ENCODE measurements at regions not wholly inside any gene's neighbourhood (a gene's known extent, or its start where the extent isn't known, plus 50 kb on each side); places are given as distances from the start of the nearest gene placed in this dataset.
"Not testable (repeated sequence)": the region's sequence is repeated elsewhere in the genome, so short reads cannot be mapped to it uniquely, and the experiment has no call there.

- H2AK5ac ChIP-seq (ENCODE audit: low read depth, low read length); H3K4me3 ChIP-seq (ENCODE audit: low read length in 2 of 2); H2AFZ ChIP-seq (ENCODE audit: low read length); DNase-seq (ENCODE audit: low spot score); H3K36me3 ChIP-seq (replicated peaks in 1 of 2; ENCODE audit: control insufficient read depth in 2 of 2, insufficient read depth in 2 of 2, low read length in 2 of 2); H3K9me3 ChIP-seq (replicated peaks in 1 of 2; ENCODE audit: control insufficient read depth in 2 of 2, insufficient read depth in 1 of 2, low read depth in 1 of 2, low read length in 2 of 2); H3K14ac ChIP-seq (ENCODE audit: low read length); H2BK12ac ChIP-seq (ENCODE audit: low read length); H3K4me2 ChIP-seq (ENCODE audit: insufficient read depth, low read length, poor library complexity, severe bottlenecking); H3K9ac ChIP-seq (ENCODE audit: low read depth, low read length, poor library complexity); H2BK5ac ChIP-seq (ENCODE audit: low read length); H4K8ac ChIP-seq (ENCODE audit: low read depth, low read length); H2BK15ac ChIP-seq (ENCODE audit: low read length); H3K23ac ChIP-seq (ENCODE audit: low read depth, low read length, poor library complexity); H3K4ac ChIP-seq (ENCODE audit: low read length); H3K4me1 ChIP-seq (ENCODE audit: control insufficient read depth in 2 of 2, insufficient read depth in 1 of 2, low read depth in 1 of 2, low read length in 2 of 2); H3K27ac ChIP-seq (replicated peaks; ENCODE audit: low read length); H3K79me1 ChIP-seq (ENCODE audit: low read depth, low read length); H4K91ac ChIP-seq (ENCODE audit: low read depth, low read length, poor library complexity); H2BK120ac ChIP-seq (ENCODE audit: low read depth, low read length); H3K27me3 ChIP-seq (ENCODE audit: control insufficient read depth in 3 of 3, insufficient read depth in 3 of 3, low read depth in 1 of 3, low read length in 3 of 3): not testable (repeated sequence)
- peak overlapping the region; percentile 76 for H3K18ac ChIP-seq (ENCODE audit: low read length)
- whole genome bisulfite sequencing, 2 donors (ENCODE audit: extremely low coverage in 2 of 2, insufficient read length in 2 of 2, insufficient replicate concordance in 1 of 2), result no CpG with 5 or more reads among the region's 46 CpGs
Observed at GRCh38 chr16:88234421-88235271, 148.1 kb upstream of the ZNF469 start.

GRCh38 chr16:88235691-88236090 lies 147.1 kb upstream of the ZNF469 start:
- H3K18ac ChIP-seq (ENCODE audit: low read length); H3K27me3 ChIP-seq (ENCODE audit: control insufficient read depth in 3 of 3, insufficient read depth in 3 of 3, low read depth in 1 of 3, low read length in 3 of 3); H4K8ac ChIP-seq (ENCODE audit: low read depth, low read length); H2BK5ac ChIP-seq (ENCODE audit: low read length); H3K14ac ChIP-seq (ENCODE audit: low read length); H3K9me3 ChIP-seq (replicated peaks in 1 of 2; ENCODE audit: control insufficient read depth in 2 of 2, insufficient read depth in 1 of 2, low read depth in 1 of 2, low read length in 2 of 2); H3K36me3 ChIP-seq (replicated peaks in 1 of 2; ENCODE audit: control insufficient read depth in 2 of 2, insufficient read depth in 2 of 2, low read length in 2 of 2); H3K27ac ChIP-seq (replicated peaks; ENCODE audit: low read length); H3K79me1 ChIP-seq (ENCODE audit: low read depth, low read length); H3K4me3 ChIP-seq (ENCODE audit: low read length in 2 of 2); H3K4me2 ChIP-seq (ENCODE audit: insufficient read depth, low read length, poor library complexity, severe bottlenecking); H3K4me1 ChIP-seq (ENCODE audit: control insufficient read depth in 2 of 2, insufficient read depth in 1 of 2, low read depth in 1 of 2, low read length in 2 of 2); H3K23ac ChIP-seq (ENCODE audit: low read depth, low read length, poor library complexity); H2AFZ ChIP-seq (ENCODE audit: low read length); H4K91ac ChIP-seq (ENCODE audit: low read depth, low read length, poor library complexity); H3K4ac ChIP-seq (ENCODE audit: low read length); H2BK12ac ChIP-seq (ENCODE audit: low read length); H2BK120ac ChIP-seq (ENCODE audit: low read depth, low read length); H2BK15ac ChIP-seq (ENCODE audit: low read length); H2AK5ac ChIP-seq (ENCODE audit: low read depth, low read length); H3K9ac ChIP-seq (ENCODE audit: low read depth, low read length, poor library complexity); DNase-seq (ENCODE audit: low spot score): not testable (repeated sequence)
- no CpG with 5 or more reads among the region's 6 CpGs for WGBS, 2 donors (ENCODE audit: extremely low coverage in 2 of 2, insufficient read length in 2 of 2, insufficient replicate concordance in 1 of 2)

GRCh38 chr16:88236229-88236628 lies 146.5 kb upstream of the ZNF469 start:
- H4K8ac ChIP-seq (ENCODE audit: low read depth, low read length); H3K79me1 ChIP-seq (ENCODE audit: low read depth, low read length); H3K36me3 ChIP-seq (replicated peaks in 1 of 2; ENCODE audit: control insufficient read depth in 2 of 2, insufficient read depth in 2 of 2, low read length in 2 of 2); H2AFZ ChIP-seq (ENCODE audit: low read length); DNase-seq (ENCODE audit: low spot score); H3K4me3 ChIP-seq (ENCODE audit: low read length in 2 of 2); H3K14ac ChIP-seq (ENCODE audit: low read length); H3K4me1 ChIP-seq (ENCODE audit: control insufficient read depth in 2 of 2, insufficient read depth in 1 of 2, low read depth in 1 of 2, low read length in 2 of 2); H3K27ac ChIP-seq (replicated peaks; ENCODE audit: low read length); H2BK5ac ChIP-seq (ENCODE audit: low read length); H3K18ac ChIP-seq (ENCODE audit: low read length); H3K9me3 ChIP-seq (replicated peaks in 1 of 2; ENCODE audit: control insufficient read depth in 2 of 2, insufficient read depth in 1 of 2, low read depth in 1 of 2, low read length in 2 of 2); H2BK120ac ChIP-seq (ENCODE audit: low read depth, low read length); H3K23ac ChIP-seq (ENCODE audit: low read depth, low read length, poor library complexity); H3K4me2 ChIP-seq (ENCODE audit: insufficient read depth, low read length, poor library complexity, severe bottlenecking); H2BK12ac ChIP-seq (ENCODE audit: low read length); H3K4ac ChIP-seq (ENCODE audit: low read length); H2AK5ac ChIP-seq (ENCODE audit: low read depth, low read length); H3K27me3 ChIP-seq (ENCODE audit: control insufficient read depth in 3 of 3, insufficient read depth in 3 of 3, low read depth in 1 of 3, low read length in 3 of 3); H3K9ac ChIP-seq (ENCODE audit: low read depth, low read length, poor library complexity); H4K91ac ChIP-seq (ENCODE audit: low read depth, low read length, poor library complexity); H2BK15ac ChIP-seq (ENCODE audit: low read length): not testable (repeated sequence)
- WGBS, 2 donors (ENCODE audit: extremely low coverage in 2 of 2, insufficient read length in 2 of 2, insufficient replicate concordance in 1 of 2), result no CpG with 5 or more reads among the region's 9 CpGs

- H2BK5ac ChIP-seq (ENCODE audit: low read length); H3K9me3 ChIP-seq (replicated peaks in 1 of 2; ENCODE audit: control insufficient read depth in 2 of 2, insufficient read depth in 1 of 2, low read depth in 1 of 2, low read length in 2 of 2); H3K79me1 ChIP-seq (ENCODE audit: low read depth, low read length); H3K4me3 ChIP-seq (ENCODE audit: low read length in 2 of 2); H3K4ac ChIP-seq (ENCODE audit: low read length); H3K4me2 ChIP-seq (ENCODE audit: insufficient read depth, low read length, poor library complexity, severe bottlenecking); H2AK5ac ChIP-seq (ENCODE audit: low read depth, low read length); H2BK15ac ChIP-seq (ENCODE audit: low read length); H4K91ac ChIP-seq (ENCODE audit: low read depth, low read length, poor library complexity); H2AFZ ChIP-seq (ENCODE audit: low read length); H3K36me3 ChIP-seq (replicated peaks in 1 of 2; ENCODE audit: control insufficient read depth in 2 of 2, insufficient read depth in 2 of 2, low read length in 2 of 2); H3K27me3 ChIP-seq (ENCODE audit: control insufficient read depth in 3 of 3, insufficient read depth in 3 of 3, low read depth in 1 of 3, low read length in 3 of 3); DNase-seq (ENCODE audit: low spot score); H3K4me1 ChIP-seq (ENCODE audit: control insufficient read depth in 2 of 2, insufficient read depth in 1 of 2, low read depth in 1 of 2, low read length in 2 of 2); H2BK120ac ChIP-seq (ENCODE audit: low read depth, low read length); H3K27ac ChIP-seq (replicated peaks; ENCODE audit: low read length); H4K8ac ChIP-seq (ENCODE audit: low read depth, low read length): not testable (repeated sequence)
- WGBS, 2 donors (ENCODE audit: extremely low coverage in 2 of 2, insufficient read length in 2 of 2, insufficient replicate concordance in 1 of 2), result no CpG with 5 or more reads among the region's 9 CpGs
- Histone ChIP-seq H2BK12ac (ENCODE audit: low read length) (peak overlapping the region; percentile 84), H3K14ac (ENCODE audit: low read length) (peak overlapping the region; percentile 56), H3K9ac (ENCODE audit: low read depth, low read length, poor library complexity) (peak overlapping the region; percentile 70), H3K18ac (ENCODE audit: low read length) (peak overlapping the region; percentile 95), H3K23ac (ENCODE audit: low read depth, low read length, poor library complexity) (peak overlapping the region; percentile 95)
Observed at GRCh38 chr16:88237314-88237713, 145.4 kb upstream of the ZNF469 start.

Measured in neuronal stem cell (in vitro differentiated cells).